T-helper 17 cell (primary cell): ENCODE measurements at regions not wholly inside any gene's neighbourhood (a gene's known extent, or its start where the extent isn't known, plus 50 kb on each side); places are given as distances from the start of the nearest gene placed in this dataset.
"Not testable (repeated sequence)": the region's sequence is repeated elsewhere in the genome, so short reads cannot be mapped to it uniquely, and the experiment has no call there.

Experiments used
- ATAC-seq: fragments of 150-1000 bp; cut with Tn5 transposase; 2 replicates; pipeline ENCODE4 v1.10.0; 2021; ENCODE audit warnings: mild to moderate bottlenecking, moderate library complexity
- DNase-seq, 3 donors: peaks; one replicate each; pipeline versions ENCODE4 v3.0.0 to v3.0.0-alpha.2; 2020 to 2021
- H3K9me3 ChIP-seq: one replicate; pipeline ENCODE4 v1.7.0; 2013; ENCODE audit warnings: low read length, mild to moderate bottlenecking; ENCODE audit not compliant: control insufficient read depth, poor library complexity, severe bottlenecking
- H3K27ac Mint-ChIP-seq: one replicate; pipeline ENCODE4 v1.8.0; 2022; ENCODE audit warnings: mild to moderate bottlenecking, moderate library complexity, mixed read lengths
- H3K27me3 Mint-ChIP-seq: one replicate; pipeline ENCODE4 v1.8.0; 2022; ENCODE audit warnings: mixed read lengths
- H3K36me3 Mint-ChIP-seq: one replicate; pipeline ENCODE4 v1.8.0; 2022; ENCODE audit warnings: low read depth, mixed read lengths
- H3K4me1 Mint-ChIP-seq: one replicate; pipeline ENCODE4 v1.8.0; 2022; ENCODE audit warnings: mild to moderate bottlenecking, mixed read lengths
- H3K4me3 Mint-ChIP-seq: one replicate; pipeline ENCODE4 v1.8.0; 2022; ENCODE audit warnings: mild to moderate bottlenecking, moderate library complexity, mixed read lengths

- H3K4me3 Mint-ChIP-seq, result no peak overlapping the region
- no peak overlapping the region for H3K27ac Mint-ChIP-seq
- H3K4me1 Mint-ChIP-seq, result no peaks in the 10 kb centered on the region
- H3K9me3 ChIP-seq, result no peaks in the 10 kb centered on the region
- peaks cover 2% of the 10 kb centered on the region for H3K36me3 Mint-ChIP-seq
- DNase-seq, result no peak
- peaks cover 11% of the 10 kb centered on the region for H3K27me3 Mint-ChIP-seq
- ATAC-seq, result no peak
Observed at GRCh38 chr2:238512247-238512867, 85.6 kb downstream of the ASB1 start.

GRCh38 chr2:238513346-238513745 lies 86.6 kb downstream of the ASB1 start:
- Mint-ChIP-seq H3K36me3 (no peaks in the 10 kb centered on the region), H3K27ac (no peak overlapping the region), H3K27me3 (peaks cover 4% of the 10 kb centered on the region), H3K4me3 (no peak overlapping the region), H3K4me1 (no peaks in the 10 kb centered on the region)
- H3K9me3 ChIP-seq, result no peaks in the 10 kb centered on the region
- DNase-seq (no peak), ATAC-seq (no peak)

- not testable (repeated sequence) for ATAC-seq, H3K27ac Mint-ChIP-seq, H3K4me1 Mint-ChIP-seq, DNase-seq, H3K9me3 ChIP-seq, H3K4me3 Mint-ChIP-seq, H3K36me3 Mint-ChIP-seq, H3K27me3 Mint-ChIP-seq
Observed at GRCh38 chr2:238514024-238514423, 87.3 kb downstream of the ASB1 start.

GRCh38 chr2:238515377-238515776 lies 88.7 kb downstream of the ASB1 start:
- no peaks in the 10 kb centered on the region for H3K9me3 ChIP-seq
- no peak overlapping the region for H3K4me3 Mint-ChIP-seq
- H3K27ac Mint-ChIP-seq, result no peak overlapping the region
- no peaks in the 10 kb centered on the region for H3K27me3 Mint-ChIP-seq
- no peak for DNase-seq
- no peak for ATAC-seq
- H3K4me1 Mint-ChIP-seq, result no peaks in the 10 kb centered on the region
- no peaks in the 10 kb centered on the region for H3K36me3 Mint-ChIP-seq

GRCh38 chr2:238517209-238517608 lies 90.5 kb downstream of the ASB1 start:
- H3K36me3 Mint-ChIP-seq, result no peaks in the 10 kb centered on the region
- no peak overlapping the region for H3K4me3 Mint-ChIP-seq
- no peak overlapping the region for H3K27ac Mint-ChIP-seq
- ATAC-seq (no peak), DNase-seq (no peak)
- no peaks in the 10 kb centered on the region for H3K27me3 Mint-ChIP-seq
- H3K9me3 ChIP-seq, result no peaks in the 10 kb centered on the region
- H3K4me1 Mint-ChIP-seq, result no peaks in the 10 kb centered on the region

DNA sequence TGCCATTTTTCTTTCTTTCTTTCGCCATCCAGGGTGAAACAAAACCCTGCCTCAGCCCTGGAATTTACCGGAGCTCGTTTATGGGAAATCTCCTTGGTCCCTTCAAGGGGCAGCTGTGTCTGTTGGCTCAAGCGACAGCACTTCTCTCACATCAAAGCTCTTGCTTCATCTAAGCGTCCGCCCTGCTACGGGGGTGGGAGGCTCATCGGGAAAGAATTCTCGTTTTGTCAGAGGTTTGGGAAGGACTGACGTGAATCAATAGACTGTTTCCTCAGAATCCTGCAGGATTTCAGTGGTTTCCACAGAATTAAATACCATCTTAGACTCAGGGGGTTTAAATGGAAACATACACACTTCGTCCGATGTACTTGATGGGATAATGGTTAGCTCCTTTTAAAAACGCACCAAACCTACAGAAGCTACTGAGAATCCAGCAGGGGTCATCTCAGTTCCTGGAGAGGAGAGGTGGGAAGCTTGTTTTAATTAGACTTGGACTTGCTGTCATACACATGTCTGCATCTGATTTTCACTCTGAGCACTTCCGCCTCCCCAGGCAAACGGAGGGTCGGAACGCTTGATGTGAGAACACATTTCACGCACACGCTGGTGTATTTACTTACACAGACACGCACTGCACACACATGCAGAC lies 91.6 kb downstream of the ASB1 start:
- H3K9me3 ChIP-seq, result no peaks in the 10 kb centered on the region
- ATAC-seq (no peak), DNase-seq (no peak)
- H3K27me3 Mint-ChIP-seq, result no peaks in the 10 kb centered on the region
- H3K4me3 Mint-ChIP-seq, result no peak overlapping the region
- no peaks in the 10 kb centered on the region for H3K4me1 Mint-ChIP-seq
- no peak overlapping the region for H3K27ac Mint-ChIP-seq
- no peaks in the 10 kb centered on the region for H3K36me3 Mint-ChIP-seq

DNA sequence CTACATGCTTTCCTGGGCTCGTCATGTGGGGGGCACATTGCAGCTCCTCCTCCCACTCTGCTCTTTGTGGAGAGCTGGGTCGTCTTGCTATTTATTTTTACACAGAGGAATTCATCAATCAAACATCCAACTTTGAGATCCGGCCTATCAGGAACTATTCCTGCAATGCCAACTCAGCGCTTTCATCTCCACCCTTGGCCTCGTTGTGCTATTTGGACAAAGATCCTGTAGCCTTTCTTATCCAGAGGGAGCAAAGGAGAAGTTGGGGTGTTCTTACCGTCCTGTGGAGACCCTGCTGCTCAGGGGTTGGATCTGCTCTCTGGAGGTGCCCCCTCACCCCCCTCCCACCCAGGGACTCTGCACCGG lies 92.1 kb downstream of the ASB1 start:
- ATAC-seq (no peak), DNase-seq (no peak)
- no peak overlapping the region for H3K4me3 Mint-ChIP-seq
- H3K27ac Mint-ChIP-seq, result no peak overlapping the region
- H3K4me1 Mint-ChIP-seq, result no peaks in the 10 kb centered on the region
- H3K36me3 Mint-ChIP-seq, result no peaks in the 10 kb centered on the region
- H3K27me3 Mint-ChIP-seq, result no peaks in the 10 kb centered on the region
- no peaks in the 10 kb centered on the region for H3K9me3 ChIP-seq

DNA sequence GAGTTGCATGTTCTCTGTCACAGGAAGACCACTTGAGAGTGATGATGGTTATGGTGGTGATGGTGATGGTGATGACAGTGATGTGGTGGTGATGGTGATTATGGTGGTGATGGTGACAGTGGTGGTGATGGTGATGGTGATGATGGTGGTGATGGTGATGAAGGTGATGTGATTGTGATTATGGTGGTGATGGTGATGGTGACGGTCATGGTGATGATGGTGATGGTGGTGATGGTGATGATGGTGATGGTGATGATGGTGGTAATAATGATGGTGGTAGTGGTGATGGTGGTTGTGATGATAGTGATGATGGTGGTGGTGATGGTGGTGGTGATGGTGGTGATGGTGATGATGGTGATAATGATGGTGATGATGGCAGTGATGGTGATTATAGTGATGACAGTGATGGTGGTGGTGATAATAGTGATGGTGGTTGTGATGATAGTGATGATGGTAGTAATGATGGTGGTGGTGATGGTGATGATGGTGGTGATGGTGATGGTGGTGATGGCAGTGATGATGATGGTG lies 93.7 kb downstream of the ASB1 start:
- Mint-ChIP-seq H3K36me3 (no peaks in the 10 kb centered on the region), H3K4me3 (no peak overlapping the region), H3K27ac (no peak overlapping the region), H3K27me3 (no peaks in the 10 kb centered on the region), H3K4me1 (no peaks in the 10 kb centered on the region)
- no peak for DNase-seq
- ATAC-seq, result no peak
- H3K9me3 ChIP-seq, result no peaks in the 10 kb centered on the region

DNA sequence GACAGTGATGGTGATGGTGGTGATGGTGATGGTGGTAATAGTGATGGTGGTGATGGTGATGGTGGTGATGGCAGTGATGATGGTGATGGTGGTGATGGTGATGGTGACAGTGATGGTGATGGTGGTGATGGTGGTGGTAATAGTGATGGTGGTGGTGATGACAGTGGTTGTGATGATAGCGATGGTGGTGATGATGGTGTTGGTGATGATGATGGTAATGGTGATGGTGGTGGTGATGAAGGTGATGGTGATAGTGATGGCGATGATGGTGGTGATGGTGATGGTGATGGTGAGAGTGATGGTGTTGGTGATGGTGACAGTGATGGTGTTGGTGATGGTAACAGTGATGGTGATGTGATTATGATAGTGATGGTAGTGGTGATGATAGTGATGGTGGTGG lies 94.3 kb downstream of the ASB1 start:
- DNase-seq (no peak), ATAC-seq (no peak)
- Mint-ChIP-seq H3K4me1 (no peaks in the 10 kb centered on the region), H3K27me3 (no peaks in the 10 kb centered on the region), H3K36me3 (no peaks in the 10 kb centered on the region), H3K27ac (no peak overlapping the region), H3K4me3 (no peak overlapping the region)
- no peaks in the 10 kb centered on the region for H3K9me3 ChIP-seq

DNA sequence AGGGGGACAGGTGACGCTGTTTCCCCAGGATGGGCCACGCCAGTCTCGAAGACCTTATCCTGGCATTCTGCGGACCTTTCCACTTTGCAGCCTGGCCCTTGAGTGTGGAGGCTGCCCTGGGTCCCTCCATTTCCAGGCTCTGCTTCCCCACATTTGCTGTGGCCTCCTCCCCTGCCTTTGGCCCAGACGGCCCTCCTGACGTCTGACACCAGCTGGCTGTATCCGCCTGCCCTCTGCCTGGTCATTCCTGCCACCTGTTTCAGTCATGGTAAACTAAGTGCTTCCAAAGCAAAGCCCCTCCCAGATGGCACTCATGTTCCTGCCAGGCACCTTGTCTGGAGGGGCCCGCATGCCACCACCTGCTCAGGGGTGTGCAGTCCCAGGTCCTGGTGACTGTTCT lies 95.1 kb downstream of the ASB1 start:
- no peaks in the 10 kb centered on the region for H3K9me3 ChIP-seq
- no peak for DNase-seq
- H3K27ac Mint-ChIP-seq, result no peak overlapping the region
- no peaks in the 10 kb centered on the region for H3K36me3 Mint-ChIP-seq
- no peaks in the 10 kb centered on the region for H3K4me1 Mint-ChIP-seq
- no peak overlapping the region for H3K4me3 Mint-ChIP-seq
- no peaks in the 10 kb centered on the region for H3K27me3 Mint-ChIP-seq
- ATAC-seq, result no peak

- H3K36me3 Mint-ChIP-seq, result no peaks in the 10 kb centered on the region
- no peaks in the 10 kb centered on the region for H3K9me3 ChIP-seq
- no peak overlapping the region for H3K27ac Mint-ChIP-seq
- no peaks in the 10 kb centered on the region for H3K4me1 Mint-ChIP-seq
- DNase-seq, result no peak
- peaks cover 8% of the 10 kb centered on the region for H3K27me3 Mint-ChIP-seq
- no peak overlapping the region for H3K4me3 Mint-ChIP-seq
- no peak for ATAC-seq
Observed at GRCh38 chr2:238523158-238524110, 96.7 kb downstream of the ASB1 start.

DNA sequence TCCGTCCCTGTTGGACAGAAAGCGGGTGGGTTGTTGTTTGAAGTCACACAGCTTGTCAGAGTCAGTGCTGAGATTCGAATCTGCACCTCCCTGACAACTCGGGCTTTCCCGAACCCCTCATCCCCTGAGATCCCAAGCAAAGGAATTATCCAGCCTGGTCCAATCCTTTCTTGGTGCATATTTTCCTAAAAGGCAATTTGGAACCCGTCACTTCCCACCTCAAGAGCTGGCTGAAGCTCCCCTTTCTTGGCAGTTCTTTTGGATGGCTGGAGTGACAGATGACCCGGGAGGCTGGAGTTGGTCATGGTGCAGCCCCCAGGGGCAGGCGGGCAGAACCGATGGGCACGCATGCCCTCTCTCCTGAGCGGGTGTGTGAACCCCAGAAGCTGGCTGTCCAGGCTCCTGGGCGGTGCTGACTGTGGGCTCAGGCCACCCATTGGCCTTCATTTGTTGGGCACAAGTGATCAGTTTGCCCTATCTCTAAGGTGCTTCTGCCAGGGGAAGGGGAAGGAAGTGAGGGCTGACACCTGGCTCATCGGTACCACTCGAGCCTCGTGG lies 97.8 kb downstream of the ASB1 start:
- peaks cover 8% of the 10 kb centered on the region for H3K27me3 Mint-ChIP-seq
- H3K36me3 Mint-ChIP-seq, result no peaks in the 10 kb centered on the region
- ATAC-seq (no peak), DNase-seq (no peak)
- no peak overlapping the region for H3K27ac Mint-ChIP-seq
- H3K4me3 Mint-ChIP-seq, result no peak overlapping the region
- no peaks in the 10 kb centered on the region for H3K4me1 Mint-ChIP-seq
- H3K9me3 ChIP-seq, result no peaks in the 10 kb centered on the region

GRCh38 chr2:238525990-238526389 lies 99.3 kb downstream of the ASB1 start:
- no peaks in the 10 kb centered on the region for H3K4me1 Mint-ChIP-seq
- H3K4me3 Mint-ChIP-seq, result no peak overlapping the region
- H3K27ac Mint-ChIP-seq, result no peak overlapping the region
- no peak for ATAC-seq
- no peak for DNase-seq
- H3K27me3 Mint-ChIP-seq, result peaks cover 8% of the 10 kb centered on the region
- no peaks in the 10 kb centered on the region for H3K9me3 ChIP-seq
- peaks cover 4% of the 10 kb centered on the region for H3K36me3 Mint-ChIP-seq
